ENCODE measurements at regions not wholly inside any gene's neighbourhood (a gene's known extent, or its start where the extent isn't known, plus 50 kb on each side); places are given as distances from the start of the nearest gene placed in this dataset.

GRCh38 chr21:39052718-39053117 lies 130.5 kb downstream of the PSMG1 start:
- DNase-seq: no peak

DNA sequence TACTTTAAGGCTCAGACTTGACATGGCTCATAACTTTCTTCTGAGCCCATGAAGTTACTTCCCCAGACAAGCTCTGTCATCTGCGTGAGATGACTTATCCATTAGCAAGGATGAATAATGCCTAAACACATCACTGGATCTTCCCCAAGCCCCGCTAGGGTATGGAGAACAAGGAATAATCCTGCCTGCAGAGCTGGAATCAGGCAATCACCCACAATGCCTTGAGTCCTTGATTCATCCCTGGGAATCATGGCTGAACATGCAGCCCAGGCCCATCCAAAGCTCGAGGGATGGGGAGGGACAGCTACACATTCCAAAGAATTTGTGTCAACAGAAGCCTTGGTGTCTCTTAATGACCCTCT lies 131.7 kb downstream of the PSMG1 start:
- no peak for DNase-seq

GRCh38 chr21:39050841-39051587 lies 132.2 kb downstream of the PSMG1 start:
- no peak for DNase-seq

DNA sequence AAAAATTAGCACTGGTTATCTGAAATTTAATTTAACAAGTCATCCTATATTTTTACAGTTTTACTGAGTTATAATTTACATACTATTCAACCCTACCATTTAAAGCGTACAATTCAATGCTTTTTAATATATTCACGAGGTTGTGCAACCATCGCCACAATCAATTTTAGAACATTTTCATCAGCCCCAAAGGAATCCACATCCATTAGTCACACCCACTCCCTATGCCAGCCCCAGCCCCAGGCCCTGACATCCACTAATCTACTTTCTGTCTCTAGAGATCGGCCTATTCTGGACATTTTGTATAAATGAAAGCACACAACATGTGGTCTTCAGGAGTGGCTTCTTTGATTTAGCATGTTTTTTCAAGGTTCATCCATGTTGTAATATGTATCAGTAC lies 134.7 kb downstream of the PSMG1 start:
- DNase-seq: no peak

- no peak for DNase-seq
These were observed 135.2 kb downstream of the PSMG1 start for GRCh38 chr21:39048064-39048463.

GRCh38 chr21:39047046-39047445 lies 136.2 kb downstream of the PSMG1 start:
- DNase-seq: no peak

- no peak for DNase-seq
These were observed 136.9 kb downstream of the PSMG1 start for GRCh38 chr21:39046236-39046916.

DNA sequence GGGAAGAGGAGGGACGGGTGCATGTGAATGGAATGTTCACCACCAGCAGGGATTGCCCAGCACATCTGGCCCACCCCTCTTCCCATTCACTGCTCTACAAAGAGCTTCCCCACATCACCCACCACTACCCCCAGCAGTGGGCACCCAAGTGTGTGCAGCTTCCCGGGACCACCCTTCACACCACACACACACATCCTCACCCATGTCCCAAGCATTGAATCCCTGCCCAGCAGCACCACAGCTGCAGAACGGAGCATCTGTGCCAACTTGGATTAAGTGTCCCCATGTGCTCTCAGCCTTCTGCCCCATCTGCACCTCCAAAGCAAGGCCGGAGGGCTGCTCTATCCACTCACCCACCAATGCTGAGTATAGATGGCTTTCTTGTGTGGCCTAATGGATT lies 141.4 kb downstream of the PSMG1 start:
- no peak for DNase-seq

- DNase-seq: no peak
These were observed 142.6 kb downstream of the PSMG1 start for GRCh38 chr21:39040494-39041110.

GRCh38 chr21:39037807-39038405 lies 145.3 kb downstream of the PSMG1 start:
- no peak for DNase-seq

GRCh38 chr21:39036581-39036980 lies 146.7 kb downstream of the PSMG1 start:
- no peak for DNase-seq

DNA sequence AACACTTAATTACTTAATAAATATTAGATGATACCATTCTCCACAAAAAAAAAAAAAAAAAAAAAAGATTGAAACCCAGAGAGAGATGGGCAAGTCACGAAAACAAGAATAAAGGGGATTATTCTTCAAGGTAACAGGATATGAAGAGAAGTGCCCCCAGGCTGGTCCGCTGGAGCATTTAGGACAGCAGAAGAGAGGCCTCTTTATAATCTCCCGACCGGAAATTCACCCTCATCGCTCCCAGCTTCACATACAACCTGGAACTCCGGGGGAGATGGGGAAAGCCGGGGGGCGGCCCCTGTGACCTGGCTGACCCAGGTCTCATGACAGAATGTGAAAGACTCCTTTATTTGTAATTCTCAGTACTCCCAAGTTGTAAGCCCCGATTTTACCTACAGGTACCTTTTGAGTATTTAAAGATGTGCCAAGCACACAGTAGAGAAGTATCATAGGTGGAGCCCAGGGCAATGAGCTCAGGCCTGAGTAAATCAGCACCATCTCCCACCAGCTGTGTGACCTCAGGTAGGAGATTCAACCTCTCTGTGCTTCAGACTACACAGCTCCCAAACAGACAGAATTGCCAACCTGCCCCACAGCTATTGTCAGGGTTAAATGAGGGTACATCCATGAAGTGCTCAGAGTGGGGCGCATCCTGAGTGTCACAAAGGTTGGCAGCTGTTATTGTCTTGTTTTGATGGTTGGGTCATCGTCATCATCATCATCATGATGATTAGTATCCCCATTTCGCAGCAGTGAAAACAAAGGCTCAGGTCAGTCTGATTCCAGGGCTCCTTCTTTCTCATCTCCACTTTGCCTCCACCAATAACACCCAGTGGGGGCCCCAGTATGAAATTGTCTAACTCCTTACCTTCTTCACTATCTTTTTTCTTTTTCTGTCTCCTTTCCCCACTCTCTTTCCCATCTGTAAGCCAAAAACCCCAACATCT lies 148.4 kb downstream of the PSMG1 start:
- no peak for DNase-seq

GRCh38 chr21:39033878-39034589 lies 149.2 kb downstream of the PSMG1 start:
- DNase-seq: no peak

DNA sequence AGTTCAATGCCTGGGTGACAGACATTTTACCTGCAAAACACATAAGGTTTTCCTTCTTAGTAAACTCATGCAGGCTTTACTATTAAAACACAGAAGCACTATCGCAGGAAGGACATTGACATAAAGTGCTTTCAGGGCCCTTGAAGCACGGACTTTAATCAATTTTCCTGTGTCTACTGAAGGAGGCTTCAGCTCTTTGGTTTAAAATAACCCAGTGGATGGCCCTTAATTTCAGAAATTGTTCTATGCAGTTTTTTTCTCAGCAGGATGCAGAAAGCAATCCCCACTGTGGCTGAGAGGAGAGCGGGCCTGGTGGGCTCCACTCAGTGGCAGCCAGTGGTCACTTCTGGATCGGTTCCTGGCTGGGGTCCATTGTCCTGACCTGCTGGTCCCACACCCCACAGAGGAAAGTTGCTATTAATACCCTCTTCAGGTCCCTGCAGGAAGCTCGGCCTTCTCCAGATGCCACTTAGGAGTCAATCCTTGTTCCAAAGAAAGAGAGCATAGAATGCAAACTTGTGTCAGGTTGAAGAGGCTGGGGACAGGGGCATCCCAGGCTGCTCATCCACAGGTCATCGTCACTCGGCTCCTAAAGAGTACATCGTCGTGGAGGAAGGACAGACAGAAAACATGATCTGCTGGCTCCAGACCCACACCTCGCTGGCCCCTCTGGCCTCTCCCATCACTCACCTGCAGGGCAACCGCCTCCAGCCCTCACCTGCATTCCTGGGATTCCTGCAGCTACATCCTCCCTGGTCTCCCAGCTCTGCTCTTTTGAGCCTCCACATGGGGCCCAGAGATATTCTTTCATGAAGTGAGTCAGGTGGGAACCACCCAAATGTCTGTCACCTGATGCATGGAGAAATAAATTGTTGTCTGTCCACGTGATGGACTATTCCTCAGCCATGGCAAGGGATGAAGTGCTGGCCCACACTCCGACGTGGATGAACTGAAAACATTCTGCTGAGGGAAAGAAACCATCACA lies 153.1 kb downstream of the PSMG1 start:
- DNase-seq: no peak

DNA sequence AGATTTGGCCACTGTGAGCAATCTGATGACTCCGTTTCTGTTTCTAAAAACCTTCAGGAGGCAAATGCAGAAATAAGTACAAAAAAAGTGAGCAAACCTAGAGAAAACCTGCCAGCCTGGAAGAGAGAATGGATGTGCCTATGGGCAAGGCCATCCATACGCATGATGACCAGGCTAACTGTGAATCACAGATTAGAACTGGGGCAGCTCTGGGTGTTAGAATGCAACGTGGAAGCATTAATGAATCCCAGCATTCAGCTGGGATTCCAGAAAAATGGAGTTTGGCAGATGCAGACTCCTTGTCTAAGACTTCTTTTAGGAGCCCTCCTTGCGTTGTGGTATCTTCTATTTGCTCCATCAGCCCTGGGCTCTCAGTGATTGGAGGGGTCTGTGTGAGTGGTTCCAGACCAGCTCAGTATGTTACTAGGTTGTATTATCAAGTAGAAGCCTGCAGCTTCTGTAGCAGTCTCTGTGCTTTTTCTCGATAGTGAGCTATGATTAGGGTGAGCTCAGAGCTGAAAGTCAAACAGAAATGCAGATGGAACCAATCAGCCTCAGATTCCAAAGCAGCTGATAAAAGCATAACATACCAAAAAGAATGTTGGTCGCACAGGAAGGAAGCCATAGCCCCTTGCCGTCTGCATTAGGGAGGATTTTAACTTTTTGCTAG lies 154.0 kb downstream of the PSMG1 start:
- no peak for DNase-seq

DNA sequence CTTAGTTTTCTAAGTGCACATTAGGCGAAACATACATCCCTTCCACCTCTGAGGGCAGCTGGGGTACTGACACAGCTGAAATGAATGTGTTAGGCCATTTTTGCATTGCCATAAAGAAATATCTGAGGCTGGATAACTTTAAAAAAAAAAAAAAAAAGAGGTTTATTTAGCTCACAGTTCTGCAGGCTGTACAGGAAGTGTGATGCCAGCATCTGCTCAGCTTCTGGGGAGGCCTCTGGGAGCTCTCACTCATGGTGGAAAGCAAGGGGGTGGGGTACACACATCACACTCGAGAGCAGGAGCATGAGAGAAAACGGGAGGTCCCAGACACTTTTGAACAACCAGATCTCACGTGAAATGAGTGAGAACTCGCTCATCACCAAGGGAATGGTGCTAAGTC lies 158.1 kb downstream of the PSMG1 start:
- DNase-seq: no peak

- DNase-seq: no peak
These were observed 158.7 kb downstream of the PSMG1 start for GRCh38 chr21:39024538-39024937.

GRCh38 chr21:39022863-39023693 lies 160.2 kb downstream of the PSMG1 start:
- DNase-seq: no peak

GRCh38 chr21:39022466-39022862 lies 160.8 kb downstream of the PSMG1 start:
- DNase-seq: no peak

All from DMS 273 treated with DMSO at 0.1 percent for 48 hours (cell line).